PC-9 (cell line): ENCODE measurements at regions not wholly inside any gene's neighbourhood (a gene's known extent, or its start where the extent isn't known, plus 50 kb on each side); places are given as distances from the start of the nearest gene placed in this dataset.

Experiments
- EZH2 ChIP-seq: fragments of 200-600 bp; sonication (generic); IDR thresholded peaks from 2 replicates; pipeline ENCODE4 v1.8.0; 2017; ENCODE audit warnings: antibody characterized with exemption, low read depth
- TF ChIP-seq, protein P1 (sequence below): fragments of 200-600 bp; sonication (generic); conservative IDR thresholded peaks from 2 replicates; pipeline ENCODE4 v1.6.1; 2017; ENCODE audit warnings: mixed run types, antibody characterized with exemption, mild to moderate bottlenecking, moderate library complexity

DNA sequence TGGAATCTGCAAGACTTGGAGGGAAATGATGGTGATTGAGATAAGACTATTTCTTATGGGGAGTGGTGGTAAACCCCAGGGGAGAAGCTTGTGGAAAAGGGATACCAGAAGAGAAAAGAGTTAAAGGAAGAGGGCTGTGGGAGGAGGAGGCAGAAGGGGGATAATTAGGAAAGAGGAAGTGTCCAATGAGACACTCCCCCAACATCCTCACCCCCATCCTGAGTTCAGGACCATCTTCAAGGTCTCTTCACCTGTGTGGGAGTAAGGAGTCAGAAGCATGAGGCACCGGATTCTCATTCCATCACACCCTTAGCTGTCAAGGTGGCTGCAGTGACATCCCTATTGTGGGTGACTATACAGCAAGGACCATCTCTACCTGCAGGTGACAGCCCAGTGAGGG, 106.6 kb upstream of the POC5 start:
- TF ChIP-seq, protein P1, sequence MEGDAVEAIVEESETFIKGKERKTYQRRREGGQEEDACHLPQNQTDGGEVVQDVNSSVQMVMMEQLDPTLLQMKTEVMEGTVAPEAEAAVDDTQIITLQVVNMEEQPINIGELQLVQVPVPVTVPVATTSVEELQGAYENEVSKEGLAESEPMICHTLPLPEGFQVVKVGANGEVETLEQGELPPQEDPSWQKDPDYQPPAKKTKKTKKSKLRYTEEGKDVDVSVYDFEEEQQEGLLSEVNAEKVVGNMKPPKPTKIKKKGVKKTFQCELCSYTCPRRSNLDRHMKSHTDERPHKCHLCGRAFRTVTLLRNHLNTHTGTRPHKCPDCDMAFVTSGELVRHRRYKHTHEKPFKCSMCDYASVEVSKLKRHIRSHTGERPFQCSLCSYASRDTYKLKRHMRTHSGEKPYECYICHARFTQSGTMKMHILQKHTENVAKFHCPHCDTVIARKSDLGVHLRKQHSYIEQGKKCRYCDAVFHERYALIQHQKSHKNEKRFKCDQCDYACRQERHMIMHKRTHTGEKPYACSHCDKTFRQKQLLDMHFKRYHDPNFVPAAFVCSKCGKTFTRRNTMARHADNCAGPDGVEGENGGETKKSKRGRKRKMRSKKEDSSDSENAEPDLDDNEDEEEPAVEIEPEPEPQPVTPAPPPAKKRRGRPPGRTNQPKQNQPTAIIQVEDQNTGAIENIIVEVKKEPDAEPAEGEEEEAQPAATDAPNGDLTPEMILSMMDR = no peak
- TF ChIP-seq EZH2 = no peak
